K562 (cell line): ENCODE measurements at regions not wholly inside any gene's neighbourhood (a gene's known extent, or its start where the extent isn't known, plus 50 kb on each side); places are given as distances from the start of the nearest gene placed in this dataset.

Experiments used
- ATAC-seq: fragments of 200-7000 bp; cut with Tn5 transposase; 3 replicates; pipeline ENCODE4 v1.9.1; 2020; ENCODE audit warnings: moderate library complexity
- BruUV-seq: library from RNA; stranded (reverse); fragments of 400-500 nt; replicated peaks from 2 replicates; lab custom pipeline; 2021; lab: Mats Ljungman, UMichigan
- CTCF ChIA-PET: fragments of 300-600 bp; formaldehyde crosslinking; extraction: SDS; loops from one replicate; lab custom pipeline; 2021; ENCODE audit warnings: low intra/inter-chr PET ratio; lab: Yijun Ruan, JAX
- POLR2A ChIA-PET: fragments of 300-600, 350-650 bp; sonication (Branson Sonifier 250); formaldehyde crosslinking; extraction: SDS; loops from one replicate; lab custom pipeline; 2021; ENCODE audit warnings: antibody characterized with exemption, inconsistent platforms; lab: Yijun Ruan, JAX
- DNase-seq, 4 experiments: peaks; one replicate each; pipeline versions ENCODE4 v3.0.0 to v3.0.0-alpha.2; 2011 to 2018; ENCODE audit warnings: low spot score in 3 of 4, mixed read lengths in 3 of 4; ENCODE audit errors: extremely low read depth in 1 of 4
- FAIRE-seq: peaks from 2 replicates; lab custom pipeline; 2011; peaks lifted over from hg19 to GRCh38; lab: Jason Lieb, UNC
- H2AFZ ChIP-seq: 2 replicates; pipeline ENCODE4 v1.6.0; 2011; ENCODE audit warnings: low read depth, low read length, control low read depth, inconsistent platforms
- H3K27ac ChIP-seq: fragments of 200-600 bp; 3 replicates; pipeline ENCODE4 v1.8.0; 2011; ENCODE audit warnings: low read depth, mild to moderate bottlenecking, control low read depth, inconsistent platforms, low read length, moderate library complexity, mixed read lengths; ENCODE audit errors: extremely low read depth
- H3K27me3 ChIP-seq, 2 experiments: fragments of 300-600 bp in 1 of 2; 2 replicates in 1 of 2; 3 replicates in 1 of 2; pipeline versions ENCODE4 v1.6.0 to v1.8.0; 2011; ENCODE audit warnings: inconsistent platforms in 2 of 2, low read length in 2 of 2, mild to moderate bottlenecking in 1 of 2, mixed read lengths in 1 of 2, moderate library complexity in 1 of 2; ENCODE audit not compliant: control insufficient read depth in 2 of 2, insufficient read depth in 2 of 2
- H3K36me3 ChIP-seq: fragments of 300-600 bp; 3 replicates; pipeline ENCODE4 v1.8.0; 2011; ENCODE audit warnings: mild to moderate bottlenecking, low read length, inconsistent platforms; ENCODE audit not compliant: control insufficient read depth, insufficient read depth
- H3K4me1 ChIP-seq, 2 experiments: fragments of 200-600 bp in 1 of 2; replicated peaks in 1 of 2; 2 replicates in 1 of 2; 3 replicates in 1 of 2; pipeline versions ENCODE4 v1.5.1 to v1.8.0; 2011; ENCODE audit warnings: inconsistent platforms in 2 of 2, low read length in 2 of 2, mild to moderate bottlenecking in 1 of 2, mixed read lengths in 1 of 2, moderate library complexity in 1 of 2; ENCODE audit not compliant: control insufficient read depth in 2 of 2, insufficient read depth in 2 of 2
- H3K4me2 ChIP-seq: 2 replicates; pipeline ENCODE4 v1.6.1; 2011; ENCODE audit warnings: low read length, control low read depth, inconsistent platforms, mixed read lengths; ENCODE audit not compliant: insufficient read depth
- H3K4me3 ChIP-seq: fragments of 200-600 bp; sonication (generic), shearing (Covaris generic); 2 replicates; pipeline ENCODE4 v1.5.1; 2016; ENCODE audit warnings: control low read depth, inconsistent platforms
- H3K79me2 ChIP-seq: fragments of 200-600 bp; 3 replicates; pipeline ENCODE4 v1.8.0; 2011; ENCODE audit warnings: low read length, inconsistent platforms; ENCODE audit not compliant: control insufficient read depth, insufficient read depth
- H3K9ac ChIP-seq, 2 experiments: 2 replicates each; pipeline versions ENCODE4 v1.6.0 to v1.6.1; 2011; ENCODE audit warnings: low read depth in 2 of 2, low read length in 2 of 2, control low read depth in 1 of 2, inconsistent platforms in 1 of 2, mild to moderate bottlenecking in 1 of 2, mixed read lengths in 1 of 2; ENCODE audit not compliant: insufficient read depth in 1 of 2
- H3K9me1 ChIP-seq: one replicate; pipeline ENCODE4 v1.6.0; 2011; ENCODE audit warnings: inconsistent platforms, mild to moderate bottlenecking, low read length, moderate library complexity; ENCODE audit not compliant: control insufficient read depth, insufficient read depth
- H3K9me3 ChIP-seq: replicated peaks from 2 replicates; pipeline ENCODE4 v1.5.1; 2011; ENCODE audit warnings: low read depth, low read length, inconsistent platforms; ENCODE audit not compliant: control insufficient read depth, insufficient read depth
- H4K20me1 ChIP-seq: replicated peaks from 2 replicates; pipeline ENCODE4 v1.6.1; 2011; ENCODE audit warnings: low read length, inconsistent platforms, mixed read lengths; ENCODE audit not compliant: control insufficient read depth, insufficient read depth
- ETV6 ChIP-seq, 3 experiments: fragments of 150-350 bp in 1 of 3; sonication (generic) in 1 of 3; formaldehyde crosslinking in 1 of 3; IDR thresholded peaks; 2 replicates each; pipeline versions ENCODE4 v1.6.1 to v1.8.0; 2014 to 2022; ENCODE audit warnings: borderline replicate concordance in 2 of 3, low read depth in 2 of 3, antibody characterized with exemption in 1 of 3, low read length in 1 of 3, mild to moderate bottlenecking in 1 of 3, missing genetic modification reagents in 1 of 3
- HMGN3 ChIP-seq: IDR thresholded peaks from 2 replicates; pipeline ENCODE4 v1.6.1; 2011; ENCODE audit warnings: borderline replicate concordance, low read depth, mild to moderate bottlenecking, mixed read lengths, low read length; ENCODE audit not compliant: insufficient read length; ENCODE audit errors: extremely low read depth
- THRB ChIP-seq: fragments of 450-650 bp; formaldehyde crosslinking; conservative IDR thresholded peaks from 2 replicates; pipeline ENCODE4 v1.4.0; 2022; ENCODE audit warnings: mild to moderate bottlenecking, missing genetic modification characterization
- ZNF143 ChIP-seq: sonication (generic); formaldehyde crosslinking; IDR thresholded peaks from 2 replicates; pipeline ENCODE4 v1.9.0; 2022; ENCODE audit warnings: mild to moderate bottlenecking, missing genetic modification reagents
- ZNF212 ChIP-seq: fragments of 450-650 bp; formaldehyde crosslinking; IDR thresholded peaks from 2 replicates; pipeline ENCODE4 v1.4.0; 2020; ENCODE audit warnings: mild to moderate bottlenecking
- ZNF347 ChIP-seq: fragments of 450-650 bp; formaldehyde crosslinking; IDR thresholded peaks from 2 replicates; pipeline ENCODE4 v1.4.0; 2020; ENCODE audit warnings: low read depth, mild to moderate bottlenecking, moderate library complexity
- ZNF696 ChIP-seq: fragments of 250-450 bp; sonication (Bioruptor Pico); conservative IDR thresholded peaks from 2 replicates; pipeline ENCODE4 v1.4.0; 2020; ENCODE audit warnings: mild to moderate bottlenecking, moderate library complexity
- WGBS: fragments of 100-300 bp; shearing (Covaris generic); methylation state at CpG from one replicate; pipeline ENCODE4 v1.1.6; 2016; ENCODE audit warnings: low coverage, mixed read lengths; ENCODE audit not compliant: insufficient coverage; ENCODE audit errors: missing lambda C conversion rate; 5-methylcytosine and 5-hydroxymethylcytosine counted together
- in situ Hi-C: fragments of 300-500 bp; cut with MboI; formaldehyde crosslinking; loops from 4 replicates; pipeline ENCODE4 v1.15.0; 2018; ENCODE audit warnings: inconsistent platforms, mixed read lengths
- intact Hi-C: fragments of 100-400 bp; cut with micrococcal nuclease; formaldehyde crosslinking; loops from 2 replicates; pipeline ENCODE4 v1.14.2; 2022

GRCh38 chr6:48986845-48987244, 476.2 kb downstream of the MMUT start (continued):
- no peak for TF ChIP-seq ZNF696

- H3K9me3 ChIP-seq, result no peaks in the 10 kb centered on the region
- no peaks in the 10 kb centered on the region for H3K27me3 ChIP-seq
- no peaks in the 10 kb centered on the region for H4K20me1 ChIP-seq
- ChIA-PET POLR2A (interaction anchor here (0.7 kb wide), 1 partner anchor 109 kb away, joined by 3 read pairs; no protein-coding TSS in a partner anchor), CTCF (no interaction called here)
- H3K4me3 ChIP-seq, result no peak overlapping the region
- no peaks in the 10 kb centered on the region for H3K79me2 ChIP-seq
- no peak overlapping the region for H3K27ac ChIP-seq
- intact Hi-C loops (no loop called here), in situ Hi-C loops (no loop called here)
- no TSS peak for BruUV-seq
- no peak overlapping the region for H3K9ac ChIP-seq
- no peak overlapping the region for H3K4me2 ChIP-seq
- DNase-seq, result no peak
- 0% methylated on average over 2 of the region's 2 CpGs for WGBS
- H3K36me3 ChIP-seq, result no peaks in the 10 kb centered on the region
- no peak for FAIRE-seq
- H3K9me1 ChIP-seq, result no peaks in the 10 kb centered on the region
- no peak for ATAC-seq
- TF ChIP-seq HMGN3 (no peak), ZNF347 (no peak), ZNF212 (CRISPR knock-in tag) (no peak), ZNF143 (CRISPR knock-in tag) (no peak), ETV6 (IDR thresholded peaks at IDR 0.05; ENCODE audit: borderline replicate concordance in 1 of 2, low read depth in 2 of 2, low read length in 1 of 2) (no peak), ETV6 (CRISPR knock-in tag; IDR thresholded peaks at IDR 0.05; ENCODE audit: borderline replicate concordance) (no peak), THRB (no peak)
- no peaks in the 10 kb centered on the region for H3K4me1 ChIP-seq
- H2AFZ ChIP-seq, result no peak overlapping the region
Measured at GRCh38 chr6:48986105-48986504, 476.9 kb downstream of the MMUT start.
